Osteoblast (primary cell): ENCODE measurements at regions not wholly inside any gene's neighbourhood (a gene's known extent, or its start where the extent isn't known, plus 50 kb on each side); places are given as distances from the start of the nearest gene placed in this dataset.

Experiments
- DNase-seq: peaks from one replicate; pipeline ENCODE4 v3.0.0; 2011; ENCODE audit warnings: low spot score, mixed read lengths; ENCODE audit not compliant: insufficient read length; ENCODE audit errors: missing footprints
- H2AFZ ChIP-seq: 2 replicates; pipeline ENCODE4 v1.6.0; 2011; ENCODE audit warnings: mild to moderate bottlenecking, low read length
- H3K27ac ChIP-seq: 2 replicates; pipeline ENCODE4 v1.5.1; 2011; ENCODE audit warnings: mild to moderate bottlenecking, low read depth, low read length, moderate library complexity
- H3K27me3 ChIP-seq: 2 replicates; pipeline ENCODE4 v1.6.0; 2012; ENCODE audit warnings: mild to moderate bottlenecking, control low read depth, inconsistent platforms, low read length, moderate library complexity; ENCODE audit not compliant: insufficient read depth
- H3K36me3 ChIP-seq: 2 replicates; pipeline ENCODE4 v1.5.1; 2011; ENCODE audit warnings: mild to moderate bottlenecking, low read length, control low read depth, moderate library complexity; ENCODE audit not compliant: insufficient read depth
- H3K4me1 ChIP-seq: 2 replicates; pipeline ENCODE4 v1.5.1; 2011; ENCODE audit warnings: mild to moderate bottlenecking, low read length, control low read depth, moderate library complexity; ENCODE audit not compliant: insufficient read depth
- H3K4me2 ChIP-seq: 2 replicates; pipeline ENCODE4 v1.6.0; 2011; ENCODE audit warnings: mild to moderate bottlenecking, low read length; ENCODE audit not compliant: insufficient read depth
- H3K4me3 ChIP-seq: fragments of 200-600 bp; sonication (generic); 3 replicates; pipeline ENCODE4 v1.5.1; 2012; ENCODE audit warnings: mild to moderate bottlenecking, low read length, inconsistent platforms; ENCODE audit not compliant: insufficient read depth
- H3K79me2 ChIP-seq: 2 replicates; pipeline ENCODE4 v1.6.0; 2012; ENCODE audit warnings: mild to moderate bottlenecking, low read length, control low read depth, inconsistent platforms; ENCODE audit not compliant: insufficient read depth
- H3K9me3 ChIP-seq: 2 replicates; pipeline ENCODE4 v1.5.1; 2011; ENCODE audit warnings: low read depth, low read length, control low read depth
- H4K20me1 ChIP-seq: 2 replicates; pipeline ENCODE4 v1.6.0; 2012; ENCODE audit warnings: mild to moderate bottlenecking, low read length, control low read depth; ENCODE audit not compliant: insufficient read depth
- CTCF ChIP-seq: IDR thresholded peaks from 2 replicates; pipeline ENCODE4 v1.5.1; 2011; ENCODE audit warnings: mild to moderate bottlenecking, low read depth, low read length, moderate library complexity; ENCODE audit errors: extremely low read depth

DNA sequence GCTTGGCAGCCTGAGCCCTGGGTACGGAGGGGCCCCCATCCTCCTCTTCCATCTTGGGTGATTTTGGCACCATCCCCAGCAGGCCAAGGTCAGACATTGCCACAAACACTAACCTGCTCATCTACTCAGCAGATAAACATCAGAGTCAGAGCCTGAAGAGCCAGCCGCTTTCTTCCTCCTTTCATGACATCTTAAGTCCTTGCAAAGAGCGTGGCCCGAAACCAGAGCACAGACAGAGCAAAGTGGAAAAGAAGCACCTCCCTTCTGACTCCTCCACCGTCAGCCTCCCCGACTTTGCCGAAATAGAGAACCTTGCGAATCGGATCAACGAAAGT lies 60.4 kb upstream of the RPH3AL start:
- H3K36me3 ChIP-seq, result peaks cover 10% of the 10 kb centered on the region
- no peak for DNase-seq
- no peak overlapping the region for H3K4me3 ChIP-seq
- peaks cover 10% of the 10 kb centered on the region for H3K79me2 ChIP-seq
- peaks cover 23% of the 10 kb centered on the region for H3K4me1 ChIP-seq
- TF ChIP-seq CTCF, result no peak
- H3K9me3 ChIP-seq, result no peaks in the 10 kb centered on the region
- no peak overlapping the region for H3K4me2 ChIP-seq
- no peak overlapping the region for H3K27ac ChIP-seq
- no peak overlapping the region for H2AFZ ChIP-seq
- H4K20me1 ChIP-seq, result no peaks in the 10 kb centered on the region
- H3K27me3 ChIP-seq, result no peaks in the 10 kb centered on the region

DNA sequence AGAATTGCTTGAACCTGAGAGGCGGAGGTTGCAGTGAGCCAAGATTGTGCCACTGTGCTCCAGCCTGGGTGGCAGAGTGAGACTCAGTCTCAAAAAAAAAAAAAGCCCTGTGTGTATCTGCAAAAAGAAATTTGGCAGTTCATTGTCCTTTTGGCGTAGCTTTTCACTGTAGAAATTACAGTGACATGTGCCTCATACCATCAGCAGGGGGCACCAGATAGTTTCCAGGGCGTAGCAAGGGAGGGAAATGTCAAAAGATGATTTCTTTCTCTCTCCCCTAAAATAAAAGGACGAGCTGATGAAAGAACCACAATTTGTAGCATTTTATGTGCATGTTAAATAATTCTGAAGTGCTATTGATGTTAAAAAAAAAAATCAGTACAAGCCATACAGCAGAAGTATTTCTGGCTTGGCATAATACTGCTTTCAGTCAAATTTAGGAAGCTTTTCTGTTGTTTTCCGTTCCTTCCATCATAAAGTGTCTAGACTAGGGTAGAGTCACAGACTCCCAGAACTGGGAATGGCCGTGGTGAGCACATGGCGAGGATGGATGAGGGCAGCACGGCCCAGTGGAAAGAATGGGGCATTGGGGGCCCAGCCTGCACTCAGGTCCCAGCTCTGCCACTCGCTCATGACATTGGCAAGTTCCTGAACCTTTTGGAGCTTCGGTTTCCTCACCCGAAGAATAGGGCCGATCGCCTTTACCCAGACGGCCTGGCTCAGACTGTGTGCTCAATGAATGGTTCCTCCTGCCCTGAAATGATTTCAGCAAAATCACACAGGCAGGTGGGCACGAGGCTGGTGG lies 59.8 kb upstream of the RPH3AL start:
- H2AFZ ChIP-seq, result no peak overlapping the region
- H3K27me3 ChIP-seq, result no peaks in the 10 kb centered on the region
- no peaks in the 10 kb centered on the region for H3K9me3 ChIP-seq
- no peaks in the 10 kb centered on the region for H4K20me1 ChIP-seq
- peak; percentile 87 for TF ChIP-seq CTCF
- H3K4me3 ChIP-seq, result no peak overlapping the region
- H3K36me3 ChIP-seq, result peaks cover 10% of the 10 kb centered on the region
- H3K4me1 ChIP-seq, result peaks cover 23% of the 10 kb centered on the region
- peak overlapping the region; percentile 13 for H3K27ac ChIP-seq
- H3K79me2 ChIP-seq, result peaks cover 10% of the 10 kb centered on the region
- peak; percentile 91 for DNase-seq
- H3K4me2 ChIP-seq, result peak overlapping the region; percentile 97

DNA sequence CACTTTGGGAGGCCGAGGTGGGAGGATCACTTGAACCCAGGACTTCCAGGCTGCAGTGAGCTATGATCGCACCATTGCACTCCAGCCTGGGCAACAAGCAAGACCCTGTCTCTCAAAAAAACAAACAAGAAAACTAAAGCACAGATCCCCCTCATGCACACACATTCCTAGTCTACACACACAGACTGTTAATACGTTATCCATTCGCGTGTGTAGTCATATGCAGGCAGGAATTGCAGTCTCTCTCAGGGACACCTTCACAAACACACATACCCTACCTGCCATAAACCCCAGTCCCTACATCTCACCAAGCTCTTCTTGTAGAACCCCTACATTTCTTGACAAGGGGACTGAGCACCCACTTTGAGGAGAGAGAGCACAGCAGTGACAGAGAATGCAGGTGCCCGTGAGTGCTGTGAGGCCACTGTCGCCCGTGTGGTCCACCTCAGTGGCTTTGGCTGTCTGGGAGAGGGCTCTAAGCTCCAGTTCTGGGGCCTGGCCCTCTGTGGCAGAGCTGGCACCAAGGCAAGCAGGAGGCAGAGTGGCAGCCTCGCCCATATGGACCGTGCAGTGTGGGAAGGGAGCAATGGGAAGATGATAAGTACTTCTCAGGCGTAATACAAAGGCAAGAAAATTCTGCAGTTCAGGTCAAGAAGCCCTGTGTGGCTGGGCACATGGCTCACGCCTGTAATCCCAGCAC lies 59.0 kb upstream of the RPH3AL start:
- peak overlapping the region; percentile 93 for H3K27ac ChIP-seq
- H3K27me3 ChIP-seq, result no peaks in the 10 kb centered on the region
- peaks cover 10% of the 10 kb centered on the region for H3K79me2 ChIP-seq
- peaks cover 23% of the 10 kb centered on the region for H3K4me1 ChIP-seq
- H3K9me3 ChIP-seq, result no peaks in the 10 kb centered on the region
- H2AFZ ChIP-seq, result no peak overlapping the region
- DNase-seq, result no peak
- peaks cover 10% of the 10 kb centered on the region for H3K36me3 ChIP-seq
- no peak for TF ChIP-seq CTCF
- H3K4me3 ChIP-seq, result peak overlapping the region; percentile 95
- H4K20me1 ChIP-seq, result no peaks in the 10 kb centered on the region
- H3K4me2 ChIP-seq, result peak overlapping the region; percentile 97
